OCI-LY3 (cell line): ENCODE measurements at regions not wholly inside any gene's neighbourhood (a gene's known extent, or its start where the extent isn't known, plus 50 kb on each side); places are given as distances from the start of the nearest gene placed in this dataset.

Source experiments
- H2AFZ ChIP-seq: fragments of 200-600, 300-600 bp; shearing (Covaris generic); 2 replicates; pipeline ENCODE4 v1.6.0; 2014; ENCODE audit warnings: antibody characterized with exemption, low read depth, low read length
- H3K27ac ChIP-seq: fragments of 200-600, 300-600 bp; sonication (generic); 2 replicates; pipeline ENCODE4 v1.5.1; 2014; ENCODE audit warnings: mild to moderate bottlenecking, low read length, moderate library complexity, mixed read lengths
- H3K27me3 ChIP-seq: fragments of 200-600, 300-600 bp; sonication (generic); 2 replicates; pipeline ENCODE4 v1.6.1; 2014; ENCODE audit warnings: low read depth, low read length, mixed read lengths
- H3K36me3 ChIP-seq: fragments of 200-600, 300-600 bp; sonication (generic); replicated peaks from 2 replicates; pipeline ENCODE3; 2014; ENCODE audit warnings: low read depth, low read length, mixed read lengths
- H3K4me1 ChIP-seq: fragments of 300-600, 200-600 bp; sonication (generic); 2 replicates; pipeline ENCODE4 v1.6.1; 2014; ENCODE audit warnings: low read length, mixed read lengths
- H3K4me2 ChIP-seq: fragments of 200-600, 300-600 bp; sonication (generic); 2 replicates; pipeline ENCODE4 v1.6.1; 2014; ENCODE audit warnings: low read length, mixed read lengths
- H3K4me3 ChIP-seq: fragments of 300-600, 200-600 bp; sonication (generic); 2 replicates; pipeline ENCODE4 v1.5.1; 2014; ENCODE audit warnings: antibody characterized with exemption, mild to moderate bottlenecking, low read length, moderate library complexity
- H3K79me2 ChIP-seq: fragments of 300-600, 200-600 bp; shearing (Covaris generic); 2 replicates; pipeline ENCODE4 v1.6.1; 2014; ENCODE audit warnings: mild to moderate bottlenecking, low read length, mixed read lengths
- H3K9ac ChIP-seq: fragments of 300-600, 200-600 bp; shearing (Covaris generic); 2 replicates; pipeline ENCODE4 v1.6.0; 2014; ENCODE audit warnings: mild to moderate bottlenecking, low read length, moderate library complexity
- H3K9me3 ChIP-seq: fragments of 200-600, 300-600 bp; shearing (Covaris generic); 2 replicates; pipeline ENCODE4 v1.6.1; 2014; ENCODE audit warnings: low read length, mixed read lengths; ENCODE audit not compliant: insufficient read depth
- H4K20me1 ChIP-seq: fragments of 200-600, 300-600 bp; sonication (generic); 2 replicates; pipeline ENCODE4 v1.6.1; 2016; ENCODE audit warnings: low read length, mixed read lengths; ENCODE audit not compliant: insufficient read depth
- EZH2phosphoT487 ChIP-seq: fragments of 200-600 bp; shearing (Covaris generic); IDR thresholded peaks from 2 replicates; pipeline ENCODE4 v1.6.1; 2018; ENCODE audit warnings: antibody characterized with exemption, mixed run types, low read depth
- TF ChIP-seq, protein P1 (sequence below): fragments of 200-600, 300-600 bp; sonication (generic); IDR thresholded peaks from 2 replicates; pipeline ENCODE4 v1.5.1; 2014; ENCODE audit warnings: antibody characterized with exemption, low read length, low read depth

DNA sequence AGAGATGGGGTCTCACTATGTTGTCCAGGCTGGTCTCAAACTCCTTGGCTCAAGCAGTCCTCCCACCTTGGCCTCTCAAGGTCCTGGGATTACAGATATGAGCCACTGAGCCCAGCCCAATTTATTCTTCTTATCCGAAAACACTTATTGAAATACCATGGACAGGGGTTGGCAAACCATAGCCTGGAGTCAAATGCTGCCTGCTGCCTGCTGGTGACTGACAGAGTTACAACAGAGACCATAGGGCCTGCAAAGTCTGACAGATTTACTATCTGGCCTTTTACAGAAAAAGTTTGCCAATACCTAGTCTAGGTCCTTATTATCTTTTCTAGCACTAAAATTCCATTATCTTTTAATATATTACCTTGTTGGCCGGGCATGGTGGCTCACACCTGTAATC, 87.1 kb upstream of the ZNF281 start:
- Histone ChIP-seq H3K79me2 (no peaks in the 10 kb centered on the region), H3K4me1 (peaks cover 9% of the 10 kb centered on the region), H2AFZ (no peak overlapping the region), H3K27ac (no peak overlapping the region), H3K9ac (no peak overlapping the region), H3K4me2 (no peak overlapping the region), H4K20me1 (no peaks in the 10 kb centered on the region), H3K36me3 (no peaks in the 10 kb centered on the region), H3K9me3 (no peaks in the 10 kb centered on the region), H3K4me3 (no peak overlapping the region), H3K27me3 (no peaks in the 10 kb centered on the region)
- TF ChIP-seq, protein P1, sequence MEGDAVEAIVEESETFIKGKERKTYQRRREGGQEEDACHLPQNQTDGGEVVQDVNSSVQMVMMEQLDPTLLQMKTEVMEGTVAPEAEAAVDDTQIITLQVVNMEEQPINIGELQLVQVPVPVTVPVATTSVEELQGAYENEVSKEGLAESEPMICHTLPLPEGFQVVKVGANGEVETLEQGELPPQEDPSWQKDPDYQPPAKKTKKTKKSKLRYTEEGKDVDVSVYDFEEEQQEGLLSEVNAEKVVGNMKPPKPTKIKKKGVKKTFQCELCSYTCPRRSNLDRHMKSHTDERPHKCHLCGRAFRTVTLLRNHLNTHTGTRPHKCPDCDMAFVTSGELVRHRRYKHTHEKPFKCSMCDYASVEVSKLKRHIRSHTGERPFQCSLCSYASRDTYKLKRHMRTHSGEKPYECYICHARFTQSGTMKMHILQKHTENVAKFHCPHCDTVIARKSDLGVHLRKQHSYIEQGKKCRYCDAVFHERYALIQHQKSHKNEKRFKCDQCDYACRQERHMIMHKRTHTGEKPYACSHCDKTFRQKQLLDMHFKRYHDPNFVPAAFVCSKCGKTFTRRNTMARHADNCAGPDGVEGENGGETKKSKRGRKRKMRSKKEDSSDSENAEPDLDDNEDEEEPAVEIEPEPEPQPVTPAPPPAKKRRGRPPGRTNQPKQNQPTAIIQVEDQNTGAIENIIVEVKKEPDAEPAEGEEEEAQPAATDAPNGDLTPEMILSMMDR, result no peak
- no peak for TF ChIP-seq EZH2phosphoT487

DNA sequence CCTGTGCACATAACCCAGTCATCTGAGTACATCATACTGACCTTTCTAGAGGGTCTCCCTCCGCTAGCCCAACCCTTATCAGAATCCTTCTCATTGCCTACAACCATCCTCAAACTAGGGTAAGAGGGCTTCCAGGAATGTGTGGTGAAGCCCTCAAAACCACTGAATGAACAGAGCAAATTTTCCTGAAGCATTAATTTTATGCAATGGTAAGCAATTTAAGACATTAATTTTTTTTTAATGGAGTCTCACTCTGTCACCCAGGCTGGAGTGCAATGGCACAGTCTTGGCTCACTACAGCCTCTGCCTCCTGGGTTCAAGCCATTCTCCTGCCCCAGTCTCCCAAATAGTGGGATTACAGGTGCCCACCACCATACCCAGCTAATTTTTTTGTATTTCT, 86.1 kb upstream of the ZNF281 start:
- Histone ChIP-seq H2AFZ (no peak overlapping the region), H3K79me2 (no peaks in the 10 kb centered on the region), H3K4me3 (no peak overlapping the region), H3K4me1 (peaks cover 6% of the 10 kb centered on the region), H3K36me3 (no peaks in the 10 kb centered on the region), H3K27ac (no peak overlapping the region), H3K27me3 (peaks cover 3% of the 10 kb centered on the region; the same call in 1 of the 2 replicates), H3K9me3 (no peaks in the 10 kb centered on the region), H4K20me1 (no peaks in the 10 kb centered on the region), H3K9ac (no peak overlapping the region), H3K4me2 (no peak overlapping the region)
- no peak for TF ChIP-seq EZH2phosphoT487
- TF ChIP-seq, protein P1, result no peak

DNA sequence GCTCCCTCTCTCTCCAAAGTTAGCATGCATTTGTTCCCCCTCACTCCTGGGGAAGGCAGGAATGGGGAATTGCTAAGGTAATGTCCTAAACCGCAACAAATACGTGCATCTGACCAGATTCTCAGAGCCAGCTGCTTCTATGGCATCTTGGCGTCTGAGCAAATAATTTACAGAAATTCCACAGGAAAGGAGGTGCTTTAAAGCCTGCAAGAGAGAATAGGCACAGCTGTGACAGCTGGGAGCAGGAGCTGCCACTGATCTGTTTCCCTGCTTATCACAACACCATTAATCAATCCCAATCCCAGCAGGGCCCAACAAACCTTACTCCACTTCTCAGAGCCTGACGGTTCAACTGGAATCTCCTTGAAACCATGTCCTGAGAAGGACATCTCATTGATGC, 83.5 kb upstream of the ZNF281 start:
- H3K27me3 ChIP-seq, result peaks cover 6% of the 10 kb centered on the region; the same call in 1 of the 2 replicates
- H2AFZ ChIP-seq, result no peak overlapping the region
- no peaks in the 10 kb centered on the region for H4K20me1 ChIP-seq
- no peak overlapping the region for H3K27ac ChIP-seq
- no peak overlapping the region for H3K4me3 ChIP-seq
- H3K9me3 ChIP-seq, result no peaks in the 10 kb centered on the region
- H3K36me3 ChIP-seq, result no peaks in the 10 kb centered on the region
- no peak overlapping the region for H3K4me2 ChIP-seq
- H3K4me1 ChIP-seq, result peaks cover 6% of the 10 kb centered on the region
- no peak overlapping the region for H3K9ac ChIP-seq
- TF ChIP-seq EZH2phosphoT487, result no peak
- TF ChIP-seq, protein P1, result no peak
- no peaks in the 10 kb centered on the region for H3K79me2 ChIP-seq

DNA sequence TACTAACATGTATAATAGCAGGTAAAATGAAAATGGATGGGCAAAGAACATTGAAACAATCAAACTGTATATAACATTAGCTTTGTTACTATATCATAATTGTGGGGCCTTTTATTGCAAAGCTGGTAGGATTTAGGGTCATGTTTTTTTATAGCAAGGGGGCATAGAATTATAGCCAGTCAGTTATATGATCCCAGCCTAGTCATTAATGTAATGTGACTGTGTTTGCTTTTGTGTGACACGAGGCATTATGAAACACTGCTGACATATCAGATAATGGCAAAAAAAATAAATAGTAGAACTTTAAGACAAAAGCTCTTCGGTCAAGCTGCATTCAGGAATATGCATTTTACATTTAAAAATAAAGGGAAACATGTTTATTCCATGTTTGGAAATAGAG, 81.3 kb upstream of the ZNF281 start:
- no peak overlapping the region for H3K4me2 ChIP-seq
- no peak for TF ChIP-seq EZH2phosphoT487
- TF ChIP-seq, protein P1, result no peak
- no peak overlapping the region for H3K9ac ChIP-seq

More for the DNA sequence above, 81.3 kb upstream of the ZNF281 start:
- Histone ChIP-seq H2AFZ (no peak overlapping the region), H3K36me3 (no peaks in the 10 kb centered on the region), H4K20me1 (no peaks in the 10 kb centered on the region), H3K27me3 (peaks cover 6% of the 10 kb centered on the region; the same call in 1 of the 2 replicates), H3K27ac (no peak overlapping the region), H3K9me3 (no peaks in the 10 kb centered on the region), H3K4me1 (peaks cover 23% of the 10 kb centered on the region), H3K79me2 (no peaks in the 10 kb centered on the region), H3K4me3 (no peak overlapping the region)
